ENCODE measurements at regions not wholly inside any gene's neighbourhood (a gene's known extent, or its start where the extent isn't known, plus 50 kb on each side); places are given as distances from the start of the nearest gene placed in this dataset.
"Not testable (repeated sequence)": the region's sequence is repeated elsewhere in the genome, so short reads cannot be mapped to it uniquely, and the experiment has no call there.

DNA sequence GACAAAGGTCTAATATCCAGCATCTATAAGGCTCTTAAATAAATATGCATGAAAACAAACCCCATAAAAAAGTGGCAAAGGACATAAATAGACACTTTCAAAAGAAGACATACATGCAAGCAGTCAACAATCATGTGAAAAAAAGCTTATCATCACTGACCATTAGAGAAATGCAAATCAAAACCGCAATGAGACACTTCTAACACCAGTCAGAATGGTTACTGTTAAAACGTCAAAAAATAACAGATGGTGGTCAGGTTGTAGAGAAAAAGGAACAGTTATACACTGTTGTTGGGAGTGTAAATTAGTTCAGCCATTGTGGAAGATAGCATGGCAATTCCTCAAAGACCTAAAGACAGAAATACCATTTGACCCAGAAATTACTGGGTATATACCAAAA lies 440.7 kb upstream of the KCNMB2 start:
- TF ChIP-seq POLR2AphosphoS5 (IDR thresholded peaks at IDR 0.05; ENCODE audit: low read depth, low read length), result no peak
- TF ChIP-seq TAF1 (IDR thresholded peaks at IDR 0.05; ENCODE audit: borderline replicate concordance, low read depth, low read length), result no peak
- no peak for TF ChIP-seq POLR2A (IDR thresholded peaks at IDR 0.05; ENCODE audit: low read depth, low read length)
- DNase-seq (ENCODE audit: insufficient read length), result no peak
- no peak for FAIRE-seq

DNA sequence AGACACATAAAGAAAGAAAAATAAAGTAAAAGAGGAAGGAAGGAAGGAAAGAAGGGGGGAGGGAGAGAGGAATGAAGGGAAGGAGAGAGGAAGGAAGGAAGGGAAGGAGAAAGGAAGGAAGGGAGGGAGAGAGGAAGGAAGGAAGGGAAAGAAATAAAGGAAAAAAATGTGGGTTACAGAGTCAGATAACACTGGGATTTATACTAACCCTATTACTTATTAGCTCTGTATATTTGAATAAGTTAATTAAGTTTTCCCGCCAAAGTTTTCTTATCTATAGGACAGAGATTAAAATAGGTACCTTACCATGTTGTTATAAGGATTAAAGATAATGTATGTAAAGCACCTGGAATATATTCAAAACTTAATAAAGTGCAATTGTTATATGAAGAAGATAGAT lies 439.3 kb upstream of the KCNMB2 start:
- no peak for DNase-seq (ENCODE audit: insufficient read length)
- no peak for FAIRE-seq
- TF ChIP-seq POLR2AphosphoS5 (IDR thresholded peaks at IDR 0.05; ENCODE audit: low read depth, low read length) (no peak), TAF1 (IDR thresholded peaks at IDR 0.05; ENCODE audit: borderline replicate concordance, low read depth, low read length) (no peak), POLR2A (IDR thresholded peaks at IDR 0.05; ENCODE audit: low read depth, low read length) (no peak)

DNA sequence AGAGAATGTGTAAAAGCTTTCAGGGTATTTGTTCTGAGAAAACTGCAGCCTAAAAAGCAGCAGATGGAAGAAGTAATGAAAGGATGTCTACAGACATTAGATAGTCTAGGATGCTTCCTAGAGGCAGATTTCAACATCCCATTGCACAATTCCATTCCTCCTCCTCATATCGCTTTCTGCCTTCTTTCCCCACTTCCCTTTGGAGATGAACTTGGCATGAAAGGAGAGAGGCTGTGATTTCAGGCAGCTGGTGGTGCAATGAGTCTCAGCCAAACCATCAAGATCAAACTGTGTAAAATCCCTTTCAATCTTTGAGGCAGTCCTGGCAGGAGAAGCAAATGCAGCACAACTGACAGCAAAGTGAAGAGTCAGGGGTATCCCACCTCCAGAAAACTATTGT lies 438.7 kb upstream of the KCNMB2 start:
- no peak for TF ChIP-seq POLR2AphosphoS5 (IDR thresholded peaks at IDR 0.05; ENCODE audit: low read depth, low read length)
- no peak for TF ChIP-seq POLR2A (IDR thresholded peaks at IDR 0.05; ENCODE audit: low read depth, low read length)
- no peak for TF ChIP-seq TAF1 (IDR thresholded peaks at IDR 0.05; ENCODE audit: borderline replicate concordance, low read depth, low read length)
- DNase-seq (ENCODE audit: insufficient read length) (no peak), FAIRE-seq (no peak)

- DNase-seq (ENCODE audit: insufficient read length) (no peak), FAIRE-seq (no peak)
- TF ChIP-seq POLR2A (IDR thresholded peaks at IDR 0.05; ENCODE audit: low read depth, low read length) (no peak), POLR2AphosphoS5 (IDR thresholded peaks at IDR 0.05; ENCODE audit: low read depth, low read length) (no peak), TAF1 (IDR thresholded peaks at IDR 0.05; ENCODE audit: borderline replicate concordance, low read depth, low read length) (no peak)
These were observed 437.0 kb upstream of the KCNMB2 start for GRCh38 chr3:178099274-178099673.

DNA sequence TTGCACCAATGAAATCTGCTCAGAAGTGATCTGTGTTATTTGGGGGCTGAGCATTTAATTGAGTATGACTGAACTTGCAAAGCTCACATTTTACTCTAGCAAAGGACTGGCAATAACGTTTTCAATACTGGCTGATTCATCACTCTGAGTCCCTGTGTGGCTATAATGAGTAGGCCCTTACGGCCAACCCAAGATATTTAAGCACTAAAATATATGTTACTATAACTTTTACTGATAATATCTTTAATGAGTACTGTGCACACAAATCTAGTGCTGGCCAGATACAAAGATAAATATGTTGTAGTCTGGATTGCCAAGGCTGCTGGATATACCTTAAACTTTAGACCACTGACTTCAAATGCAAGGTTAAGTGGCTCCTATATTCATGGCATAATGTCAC lies 436.4 kb upstream of the KCNMB2 start:
- DNase-seq (ENCODE audit: insufficient read length), result no peak
- FAIRE-seq, result no peak
- TF ChIP-seq POLR2A (IDR thresholded peaks at IDR 0.05; ENCODE audit: low read depth, low read length), result no peak
- no peak for TF ChIP-seq POLR2AphosphoS5 (IDR thresholded peaks at IDR 0.05; ENCODE audit: low read depth, low read length)
- no peak for TF ChIP-seq TAF1 (IDR thresholded peaks at IDR 0.05; ENCODE audit: borderline replicate concordance, low read depth, low read length)

DNA sequence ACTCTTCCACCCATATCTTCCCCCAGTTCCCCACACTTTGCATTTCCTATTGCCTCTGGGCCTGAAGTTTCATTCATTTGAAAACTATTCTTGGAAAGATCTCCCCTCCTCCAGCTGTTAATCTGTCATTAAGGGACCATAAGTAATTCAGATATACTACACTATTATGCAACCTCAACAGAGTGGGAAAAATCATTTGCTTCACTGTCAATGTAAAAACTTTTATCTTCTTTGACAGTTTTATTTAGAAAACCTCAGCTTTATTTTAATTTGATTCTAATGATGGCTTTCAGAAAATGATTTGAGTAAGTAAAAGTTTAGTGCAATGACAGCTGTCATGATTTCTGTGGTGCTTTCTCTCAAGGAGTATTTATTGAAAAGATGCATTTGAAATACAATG lies 435.3 kb upstream of the KCNMB2 start:
- DNase-seq (ENCODE audit: insufficient read length) (no peak), FAIRE-seq (no peak)
- TF ChIP-seq TAF1 (IDR thresholded peaks at IDR 0.05; ENCODE audit: borderline replicate concordance, low read depth, low read length), result no peak
- no peak for TF ChIP-seq POLR2A (IDR thresholded peaks at IDR 0.05; ENCODE audit: low read depth, low read length)
- TF ChIP-seq POLR2AphosphoS5 (IDR thresholded peaks at IDR 0.05; ENCODE audit: low read depth, low read length), result no peak

- no peak for FAIRE-seq
These were observed 433.1 kb upstream of the KCNMB2 start for GRCh38 chr3:178103140-178103539.

DNA sequence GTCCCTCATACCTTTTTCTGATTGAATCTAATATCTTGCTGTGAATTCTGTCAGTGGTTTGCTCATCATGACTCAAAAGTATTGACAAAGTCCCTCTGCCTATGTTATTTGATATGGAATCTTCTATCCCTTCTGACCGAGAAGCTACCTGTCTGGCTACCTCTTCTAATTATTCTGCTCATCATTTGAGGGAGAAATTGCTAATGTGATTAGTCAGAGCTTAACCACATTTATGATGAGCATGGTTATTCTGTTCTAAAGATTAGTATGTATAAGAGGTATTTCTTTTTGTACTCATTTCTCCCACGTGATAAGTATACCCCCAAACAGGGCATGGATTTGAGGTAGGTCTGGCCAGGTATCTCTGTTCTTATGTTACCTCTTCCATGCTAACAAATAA lies 428.4 kb upstream of the KCNMB2 start:
- TF ChIP-seq POLR2AphosphoS5 (IDR thresholded peaks at IDR 0.05; ENCODE audit: low read depth, low read length) (no peak), POLR2A (IDR thresholded peaks at IDR 0.05; ENCODE audit: low read depth, low read length) (no peak), TAF1 (IDR thresholded peaks at IDR 0.05; ENCODE audit: borderline replicate concordance, low read depth, low read length) (no peak)
- FAIRE-seq (no peak), DNase-seq (ENCODE audit: insufficient read length) (no peak)

More at GRCh38 chr3:178103140-178103539, 433.1 kb upstream of the KCNMB2 start:
- TF ChIP-seq POLR2A (IDR thresholded peaks at IDR 0.05; ENCODE audit: low read depth, low read length) (no peak), POLR2AphosphoS5 (IDR thresholded peaks at IDR 0.05; ENCODE audit: low read depth, low read length) (no peak), TAF1 (IDR thresholded peaks at IDR 0.05; ENCODE audit: borderline replicate concordance, low read depth, low read length) (no peak)
- DNase-seq (ENCODE audit: insufficient read length), result no peak

DNA sequence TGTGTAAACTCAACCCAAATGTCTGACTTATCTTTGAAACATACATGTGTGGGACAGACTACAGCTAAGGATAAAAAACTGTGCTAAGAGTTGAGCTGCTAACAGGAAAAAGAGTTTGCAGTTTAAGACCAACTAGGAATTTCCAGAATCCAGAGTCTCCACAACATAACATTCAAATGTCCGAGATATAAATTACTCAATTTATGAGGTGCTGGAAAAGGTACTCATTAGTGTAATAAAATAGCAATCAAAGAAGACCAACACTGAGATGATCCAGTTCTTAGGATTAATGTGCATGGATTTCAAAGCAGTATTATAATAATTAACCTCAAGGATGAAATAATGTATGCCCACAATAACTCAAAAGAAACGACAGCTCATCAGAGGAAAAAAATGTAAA lies 426.5 kb upstream of the KCNMB2 start:
- TF ChIP-seq TAF1 (IDR thresholded peaks at IDR 0.05; ENCODE audit: borderline replicate concordance, low read depth, low read length) (no peak), POLR2A (IDR thresholded peaks at IDR 0.05; ENCODE audit: low read depth, low read length) (no peak), POLR2AphosphoS5 (IDR thresholded peaks at IDR 0.05; ENCODE audit: low read depth, low read length) (no peak)
- no peak for DNase-seq (ENCODE audit: insufficient read length)
- FAIRE-seq, result no peak

DNA sequence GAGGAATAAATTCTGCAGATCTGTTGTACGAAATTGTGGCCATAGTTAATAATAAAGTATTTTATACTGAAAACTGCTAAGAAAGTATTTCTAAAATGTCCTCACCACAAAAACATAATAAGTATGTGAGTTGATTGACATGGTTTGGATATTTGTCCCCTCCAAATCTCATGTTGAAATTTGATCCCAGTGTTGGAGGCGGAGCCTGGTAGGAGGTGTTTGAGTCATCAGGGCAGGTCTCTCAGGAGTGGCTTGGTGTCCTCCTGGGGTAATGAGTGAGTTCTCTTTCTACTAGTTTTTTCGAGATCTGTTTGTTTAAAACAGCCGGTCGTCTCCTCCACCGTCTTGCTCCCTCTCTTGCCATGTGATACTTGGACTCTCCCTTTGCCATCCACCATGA lies 424.1 kb upstream of the KCNMB2 start:
- FAIRE-seq, result no peak
- DNase-seq (ENCODE audit: insufficient read length), result no peak
- TF ChIP-seq TAF1 (IDR thresholded peaks at IDR 0.05; ENCODE audit: borderline replicate concordance, low read depth, low read length) (no peak), POLR2AphosphoS5 (IDR thresholded peaks at IDR 0.05; ENCODE audit: low read depth, low read length) (no peak), POLR2A (IDR thresholded peaks at IDR 0.05; ENCODE audit: low read depth, low read length) (no peak)

DNA sequence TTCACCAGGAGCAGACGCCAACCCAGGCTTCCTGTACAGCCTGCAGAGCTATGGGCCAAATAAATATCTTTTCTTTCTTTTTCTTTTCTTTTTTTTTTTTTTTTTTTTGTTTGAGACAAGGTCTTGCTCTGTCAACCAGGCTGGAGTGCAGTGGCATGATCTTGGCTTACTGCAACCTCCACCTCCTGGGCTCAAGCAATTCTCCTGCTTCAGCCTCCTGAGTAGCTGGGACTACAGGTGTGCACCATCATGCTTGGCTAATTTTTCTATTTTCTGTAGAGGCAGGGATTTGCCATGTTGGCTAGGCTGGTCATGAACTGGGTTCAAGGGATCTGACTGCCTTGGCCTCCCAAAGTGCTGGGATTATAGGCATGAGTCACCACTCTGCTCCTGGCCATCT lies 423.7 kb upstream of the KCNMB2 start:
- FAIRE-seq; DNase-seq (ENCODE audit: insufficient read length): not testable (repeated sequence)

DNA sequence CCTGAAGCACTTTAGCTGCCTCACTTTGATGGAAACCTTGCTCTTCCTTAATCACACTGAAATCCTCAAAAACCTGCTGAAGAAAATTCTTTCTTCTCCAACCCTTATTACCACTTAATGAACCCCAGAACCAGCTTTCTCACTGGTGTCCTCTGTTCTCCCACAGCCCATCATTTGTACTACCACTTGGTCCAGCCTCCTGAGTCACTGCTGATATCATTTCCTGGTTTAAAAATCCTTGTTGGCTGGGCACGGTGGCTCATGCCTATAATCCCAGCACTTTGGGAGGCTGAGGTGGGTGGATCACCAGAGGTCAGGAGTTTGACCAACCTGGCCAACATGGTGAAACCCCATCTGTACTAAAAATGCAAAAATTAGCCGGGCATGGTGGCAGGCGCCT lies 418.6 kb upstream of the KCNMB2 start:
- FAIRE-seq (no peak), DNase-seq (ENCODE audit: insufficient read length) (no peak)
- no peak for TF ChIP-seq TAF1 (IDR thresholded peaks at IDR 0.05; ENCODE audit: borderline replicate concordance, low read depth, low read length)
- no peak for TF ChIP-seq POLR2AphosphoS5 (IDR thresholded peaks at IDR 0.05; ENCODE audit: low read depth, low read length)
- no peak for TF ChIP-seq POLR2A (IDR thresholded peaks at IDR 0.05; ENCODE audit: low read depth, low read length)

DNA sequence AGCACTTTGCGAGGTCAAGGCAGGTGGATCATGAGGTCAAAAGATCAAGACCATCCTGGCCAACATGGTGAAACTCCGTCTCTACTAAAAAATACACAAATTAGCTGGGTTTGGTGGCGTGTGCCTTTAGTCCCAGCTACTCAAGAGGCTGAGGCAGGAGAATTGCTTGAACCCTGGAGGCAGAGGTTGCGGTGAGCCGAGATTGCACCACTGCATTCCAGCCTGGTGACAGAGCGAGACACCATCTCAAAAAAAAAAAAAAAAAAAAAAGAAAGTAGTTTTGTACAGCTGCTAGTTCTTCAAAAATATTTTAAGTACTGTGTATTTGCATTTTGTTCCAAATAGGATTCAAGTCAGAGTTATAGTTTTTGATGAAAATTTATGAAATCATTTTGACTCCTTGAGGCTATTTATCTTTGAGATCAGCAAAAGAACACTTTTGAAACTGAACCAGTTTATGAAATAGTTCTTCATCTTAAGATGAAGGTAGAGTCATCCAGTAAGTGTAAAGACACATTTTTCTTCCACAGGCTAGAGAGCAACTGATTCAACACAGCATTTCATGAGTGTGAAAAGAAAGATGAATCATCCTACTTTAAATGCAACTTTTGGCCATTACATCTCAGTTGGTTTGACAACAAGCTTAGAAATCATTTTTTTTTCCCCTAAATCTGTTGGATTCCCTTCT lies 416.5 kb upstream of the KCNMB2 start:
- FAIRE-seq; DNase-seq (ENCODE audit: insufficient read length): not testable (repeated sequence)
